HCT116 (cell line): ENCODE measurements at regions not wholly inside any gene's neighbourhood (a gene's known extent, or its start where the extent isn't known, plus 50 kb on each side); places are given as distances from the start of the nearest gene placed in this dataset.

Experiments used
- ATAC-seq: fragments of 200-7000 bp; cut with Tn5 transposase; 2 replicates; pipeline ENCODE4 v1.9.1; 2020; ENCODE audit warnings: mild to moderate bottlenecking, moderate library complexity
- BruUV-seq: library from RNA; stranded (reverse); fragments of 400-500 nt; replicated peaks from 2 replicates; lab custom pipeline; 2021; lab: Mats Ljungman, UMichigan
- CTCF ChIA-PET: fragments of 300-600 bp; sonication (Branson Sonifier 250); formaldehyde crosslinking; loops from one replicate; lab custom pipeline; 2021; ENCODE audit warnings: antibody characterized with exemption; lab: Charles Lee
- POLR2A ChIA-PET: fragments of 300-600, 350-600 bp; sonication (Branson Sonifier 250); formaldehyde crosslinking; loops from one replicate; lab custom pipeline; 2021; ENCODE audit warnings: antibody characterized with exemption; lab: Charles Lee
- RAD21 ChIA-PET, 2 experiments: fragments of 300-600 bp; sonication (Branson Sonifier 250); formaldehyde crosslinking; loops; one replicate each; lab custom pipeline; 2023; ENCODE audit warnings: low total read pairs in 2 of 2; ENCODE audit not compliant: uncharacterized antibody in 2 of 2, unreplicated experiment in 2 of 2, low non-redundant PET in 1 of 2; lab: Charles Lee
- DNase-seq: peaks from one replicate; pipeline ENCODE4 v3.0.0-alpha.2; 2010; ENCODE audit warnings: low read depth, low spot score
- H2AFZ ChIP-seq: fragments of 200-600 bp; shearing (Covaris generic), sonication (generic); 2 replicates; pipeline ENCODE4 v1.6.1; 2017; ENCODE audit warnings: low read depth, mixed run types, mixed read lengths, antibody characterized with exemption, low read length; ENCODE audit not compliant: poor library complexity, severe bottlenecking
- H3K27ac ChIP-seq: 2 replicates; pipeline ENCODE4 v1.5.1; 2012; ENCODE audit warnings: low read depth, low read length
- H3K27me3 ChIP-seq: fragments of 200-600 bp; sonication (generic); 2 replicates; pipeline ENCODE4 v1.6.1; 2016; ENCODE audit warnings: mixed run types, low read length, mixed read lengths; ENCODE audit not compliant: insufficient read depth
- H3K36me3 ChIP-seq, 2 experiments: fragments of 200-500 bp in 1 of 2; fragments of 200-600 bp in 1 of 2; sonication (Bioruptor generic) in 1 of 2; sonication (generic) in 1 of 2; 2 replicates each; pipeline versions ENCODE4 v1.5.1 to v1.6.1; 2014 to 2016; ENCODE audit warnings: low read length in 2 of 2, inconsistent platforms in 1 of 2, mixed read lengths in 1 of 2, mixed run types in 1 of 2; ENCODE audit not compliant: insufficient read depth in 2 of 2, control insufficient read depth in 1 of 2
- H3K4me1 ChIP-seq, 2 experiments: fragments of 200-600 bp in 1 of 2; sonication (generic) in 1 of 2; 2 replicates each; pipeline versions ENCODE4 v1.5.1 to v1.6.1; 2012 to 2017; ENCODE audit warnings: low read length in 2 of 2, inconsistent platforms in 1 of 2, mild to moderate bottlenecking in 1 of 2, mixed read lengths in 1 of 2, mixed run types in 1 of 2, moderate library complexity in 1 of 2; ENCODE audit not compliant: insufficient read depth in 2 of 2, control insufficient read depth in 1 of 2
- H3K4me2 ChIP-seq: fragments of 200-600 bp; sonication (generic); 2 replicates; pipeline ENCODE4 v1.6.1; 2017; ENCODE audit warnings: mixed run types, low read length, mixed read lengths
- H3K4me3 ChIP-seq, 2 experiments: fragments of 200-600 bp in 1 of 2; sonication (generic) in 1 of 2; replicated peaks in 1 of 2; 2 replicates each; pipeline ENCODE4 v1.5.1; 2011 to 2016; ENCODE audit warnings: low read length in 2 of 2, control low read depth in 1 of 2, low read depth in 1 of 2, mild to moderate bottlenecking in 1 of 2, mixed read lengths in 1 of 2, mixed run types in 1 of 2
- H3K79me2 ChIP-seq: fragments of 200-600 bp; sonication (generic); 2 replicates; pipeline ENCODE4 v1.6.1; 2017; ENCODE audit warnings: mild to moderate bottlenecking, mixed run types, low read length, moderate library complexity, mixed read lengths; ENCODE audit not compliant: insufficient read depth
- H3K9ac ChIP-seq: fragments of 200-600 bp; sonication (generic); 2 replicates; pipeline ENCODE4 v1.6.1; 2016; ENCODE audit warnings: low read length, mixed read lengths
- H3K9me2 ChIP-seq: fragments of 200-600 bp; sonication (generic), shearing (Covaris generic); 2 replicates; pipeline ENCODE4 v1.6.1; 2017; ENCODE audit warnings: mixed run types, mild to moderate bottlenecking, moderate library complexity; ENCODE audit not compliant: insufficient read depth
- H3K9me3 ChIP-seq, 2 experiments: fragments of 200-500 bp in 1 of 2; fragments of 200-600 bp in 1 of 2; sonication (Bioruptor generic) in 1 of 2; sonication (generic) in 1 of 2; 2 replicates each; pipeline ENCODE4 v1.6.1; 2014 to 2017; ENCODE audit warnings: low read length in 2 of 2, mixed read lengths in 2 of 2, inconsistent platforms in 1 of 2, low read depth in 1 of 2, mild to moderate bottlenecking in 1 of 2, mixed run types in 1 of 2, moderate library complexity in 1 of 2; ENCODE audit not compliant: control insufficient read depth in 1 of 2, insufficient read depth in 1 of 2
- H4K20me1 ChIP-seq: fragments of 200-600 bp; sonication (generic), shearing (Covaris generic); 2 replicates; pipeline ENCODE4 v1.6.1; 2017; ENCODE audit warnings: mixed run types, mild to moderate bottlenecking, moderate library complexity; ENCODE audit not compliant: insufficient read depth
- ATF3 ChIP-seq: IDR thresholded peaks from 2 replicates; pipeline ENCODE4 v1.6.1; 2012
- CEBPB ChIP-seq: IDR thresholded peaks from 2 replicates; pipeline ENCODE4 v1.6.1; 2012; ENCODE audit warnings: low read depth
- ELF1 ChIP-seq: IDR thresholded peaks from 2 replicates; pipeline ENCODE4 v1.6.1; 2012; ENCODE audit warnings: low read depth, borderline replicate concordance
- EZH2phosphoT487 ChIP-seq: fragments of 200-600 bp; IDR thresholded peaks from 2 replicates; pipeline ENCODE4 v1.6.1; 2018; ENCODE audit warnings: antibody characterized with exemption, borderline replicate concordance
- JUND ChIP-seq: IDR thresholded peaks from 2 replicates; pipeline ENCODE4 v1.6.1; 2012
- YY1 ChIP-seq: IDR thresholded peaks from 2 replicates; pipeline ENCODE4 v1.6.1; 2011; ENCODE audit warnings: low read length, low read depth, moderate library complexity, mild to moderate bottlenecking; ENCODE audit not compliant: insufficient replicate concordance; ENCODE audit errors: extremely low read depth
- ZBTB33 ChIP-seq: IDR thresholded peaks from 2 replicates; pipeline ENCODE4 v1.6.1; 2011; ENCODE audit warnings: mild to moderate bottlenecking, low read length, moderate library complexity; ENCODE audit not compliant: insufficient replicate concordance; ENCODE audit errors: extremely low read depth
- ZFX ChIP-seq: fragments of 450-650 bp; IDR thresholded peaks from 2 replicates; pipeline ENCODE4 v1.6.1; 2017
- ZNF274 ChIP-seq: fragments of 200-500 bp; sonication (Bioruptor generic); IDR thresholded peaks from 2 replicates; pipeline ENCODE4 v1.6.1; 2014; ENCODE audit warnings: mild to moderate bottlenecking, low read depth, low read length, inconsistent platforms
- intact Hi-C: fragments of 100-400 bp; cut with micrococcal nuclease; formaldehyde crosslinking; loops from 2 replicates; pipeline ENCODE4 v1.10.0; 2022

- H3K27ac ChIP-seq = no peak overlapping the region
- no peak overlapping the region for H2AFZ ChIP-seq
- no peak overlapping the region for H3K9ac ChIP-seq
- no peak overlapping the region for H3K4me2 ChIP-seq
- no peaks in the 10 kb centered on the region for H3K9me2 ChIP-seq
- no peaks in the 10 kb centered on the region for H4K20me1 ChIP-seq
- CTCF ChIA-PET = no interaction called here
- RAD21 ChIA-PET = no interaction called here
- H3K4me1 ChIP-seq = no peaks in the 10 kb centered on the region
- BruUV-seq = no TSS peak
- POLR2A ChIA-PET = no interaction called here
- no peaks in the 10 kb centered on the region for H3K79me2 ChIP-seq
- DNase-seq = no peak
- no peaks in the 10 kb centered on the region for H3K9me3 ChIP-seq
- H3K36me3 ChIP-seq = no peaks in the 10 kb centered on the region
- TF ChIP-seq JUND (no peak), ZNF274 (no peak), YY1 (no peak), ELF1 (no peak)
- TF ChIP-seq, all 23 proteins: peak for 0
- intact Hi-C loops = no loop called here
- Histone ChIP-seq H3K4me3 (no peak overlapping the region), H3K27me3 (no peaks in the 10 kb centered on the region)
- ATAC-seq = no peak
Measured at GRCh38 chr6:84579404-84579803, 185.0 kb downstream of the TBX18 start.

GRCh38 chr6:84576029-84576428 lies 188.4 kb downstream of the TBX18 start:
- H3K4me1 ChIP-seq = no peaks in the 10 kb centered on the region
- no peaks in the 10 kb centered on the region for H4K20me1 ChIP-seq
- no peak overlapping the region for H2AFZ ChIP-seq
- ChIA-PET CTCF (no interaction called here), RAD21 (no interaction called here), POLR2A (no interaction called here)
- DNase-seq = no peak
- no peak overlapping the region for H3K27ac ChIP-seq
- no peaks in the 10 kb centered on the region for H3K9me3 ChIP-seq
- ATAC-seq = no peak
- no TSS peak for BruUV-seq
- intact Hi-C loops = no loop called here
- H3K9ac ChIP-seq = no peak overlapping the region
- no peaks in the 10 kb centered on the region for H3K27me3 ChIP-seq
- H3K36me3 ChIP-seq = no peaks in the 10 kb centered on the region
- TF ChIP-seq JUND (no peak), ZFX (no peak), CEBPB (no peak), ATF3 (no peak), EZH2phosphoT487 (no peak), ZBTB33 (no peak)
- H3K9me2 ChIP-seq = no peaks in the 10 kb centered on the region
- no peaks in the 10 kb centered on the region for H3K79me2 ChIP-seq
- no peak overlapping the region for H3K4me3 ChIP-seq
- H3K4me2 ChIP-seq = no peak overlapping the region
